Activated gamma-delta T cell treated with Interleukin-2 at 50 U/mL for 16 hours (primary cell): ENCODE measurements at regions not wholly inside any gene's neighbourhood (a gene's known extent, or its start where the extent isn't known, plus 50 kb on each side); places are given as distances from the start of the nearest gene placed in this dataset.
"Not testable (repeated sequence)": the region's sequence is repeated elsewhere in the genome, so short reads cannot be mapped to it uniquely, and the experiment has no call there.

Experiments
- DNase-seq: peaks from one replicate; pipeline ENCODE4 v3.0.0-alpha.2; 2020

DNA sequence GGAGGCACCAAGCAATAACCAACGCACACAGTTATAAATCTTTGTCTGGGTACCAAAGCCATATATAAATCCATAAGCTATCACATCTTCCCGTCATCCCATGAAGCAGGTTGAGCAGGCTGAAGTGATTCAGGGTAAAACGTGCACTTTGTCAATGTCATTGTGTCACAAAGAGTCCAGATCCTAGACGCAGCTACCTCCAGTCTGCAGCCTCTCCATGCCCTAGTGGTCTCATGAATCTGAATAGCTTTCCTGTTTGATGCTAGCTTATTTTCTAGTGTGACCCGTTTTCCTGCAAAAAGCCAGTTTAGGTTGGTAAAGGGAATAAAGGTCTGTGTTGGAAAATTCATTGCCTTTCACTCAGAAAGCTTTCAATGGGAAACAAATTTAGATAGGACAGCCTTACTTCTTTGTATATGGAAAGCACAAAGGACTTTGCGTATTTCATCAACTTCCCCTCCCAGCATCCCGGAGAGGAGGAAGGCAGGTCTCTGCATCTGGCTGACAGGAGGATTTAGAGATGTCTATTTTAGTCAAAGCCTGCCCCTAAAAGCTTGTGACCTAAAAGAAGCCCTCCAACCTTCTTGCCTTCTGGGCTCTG is 222.3 kb upstream of the ARL4C start:
- no peak for DNase-seq

DNA sequence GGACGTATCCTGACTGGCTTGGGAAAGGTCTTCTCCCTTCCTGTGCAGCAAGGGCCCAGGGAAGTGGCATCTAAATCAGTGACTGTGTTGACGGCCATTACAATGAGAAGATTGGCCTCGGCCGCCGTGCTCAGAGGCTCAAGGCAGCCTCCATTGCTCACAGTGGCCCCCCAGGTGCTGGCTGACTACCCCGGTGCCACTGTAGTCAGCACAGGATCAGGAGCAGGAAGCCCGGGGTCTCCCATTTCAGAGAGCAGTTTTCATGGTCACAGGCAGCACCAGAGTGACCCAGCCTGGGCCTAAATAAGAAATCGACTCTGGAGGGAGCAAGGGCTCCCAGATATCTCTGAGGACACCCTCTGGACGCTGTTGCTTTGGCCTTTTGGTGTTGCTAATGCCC is 219.4 kb upstream of the ARL4C start:
- DNase-seq: no peak

DNA sequence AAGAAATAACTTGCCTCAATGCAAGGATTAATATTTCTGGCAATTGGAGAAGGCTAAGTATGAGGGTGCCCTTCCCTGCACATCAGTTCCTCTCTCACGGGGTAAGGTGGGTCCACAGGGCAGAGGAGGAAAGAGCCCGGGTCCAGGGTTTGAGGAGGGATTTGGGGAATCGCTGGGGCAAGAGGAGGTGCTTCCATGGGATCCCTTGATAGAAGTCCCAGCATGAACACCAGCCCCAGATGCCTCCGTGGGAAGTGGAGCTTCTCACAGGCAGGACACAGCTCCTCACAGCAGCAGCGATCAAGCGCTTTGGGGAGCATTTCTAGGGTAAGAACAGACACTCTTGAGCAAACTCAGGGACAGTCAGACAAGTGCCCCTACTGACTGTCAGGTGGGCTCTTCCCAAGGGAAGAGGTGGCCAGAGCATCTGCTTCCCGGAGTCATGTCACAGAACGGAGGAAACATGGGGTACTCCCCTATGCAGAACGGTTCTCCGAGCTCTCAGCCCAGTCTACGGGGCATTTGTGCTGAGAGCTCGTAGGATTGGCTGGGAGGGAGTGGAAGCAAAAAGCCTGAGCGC is 218.9 kb upstream of the ARL4C start:
- DNase-seq: no peak

DNA sequence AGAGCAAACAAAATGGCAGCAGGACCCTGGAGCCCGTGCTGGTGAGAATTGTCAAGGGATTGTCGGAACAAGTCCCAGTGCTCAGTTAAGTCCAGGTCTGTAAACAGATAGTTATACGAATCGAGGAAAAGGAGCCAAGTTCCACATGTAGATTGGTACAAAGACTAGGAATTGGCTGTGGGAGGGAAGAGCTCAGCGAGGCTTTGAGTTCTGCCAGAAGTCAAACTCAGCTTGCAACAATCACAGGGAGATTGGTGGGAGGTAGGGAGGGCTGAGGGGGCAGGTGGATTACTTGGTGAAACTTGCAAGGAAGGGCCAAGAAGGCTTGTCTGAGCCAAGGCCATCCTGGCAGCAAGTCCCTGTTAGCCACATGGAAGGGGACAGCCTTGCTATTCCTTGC is 217.8 kb upstream of the ARL4C start:
- no peak for DNase-seq

DNA sequence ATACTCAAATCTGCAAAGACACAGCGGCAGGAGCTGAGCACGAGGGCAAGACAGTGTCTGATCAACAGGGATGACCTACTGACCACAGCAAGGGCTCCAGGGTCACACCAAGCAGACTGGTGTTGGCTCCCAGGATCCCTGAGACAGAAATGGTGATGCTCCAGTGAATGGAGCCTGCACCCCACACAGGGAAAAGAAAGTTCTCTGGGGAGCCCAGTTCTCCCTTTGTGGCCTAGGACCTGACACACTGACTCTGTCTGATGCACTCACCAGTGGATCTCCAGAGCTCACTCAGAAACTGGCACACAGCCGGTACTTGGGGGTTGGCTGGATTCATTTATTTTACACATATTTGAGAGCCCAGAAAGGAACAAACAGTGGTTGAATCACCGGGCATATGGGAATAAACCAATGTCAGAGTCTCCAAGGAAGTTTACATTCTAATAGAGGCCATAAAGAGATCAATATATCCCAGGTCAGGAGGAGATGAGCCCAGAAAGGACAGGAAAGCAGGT is 215.6 kb upstream of the ARL4C start:
- DNase-seq: no peak

DNA sequence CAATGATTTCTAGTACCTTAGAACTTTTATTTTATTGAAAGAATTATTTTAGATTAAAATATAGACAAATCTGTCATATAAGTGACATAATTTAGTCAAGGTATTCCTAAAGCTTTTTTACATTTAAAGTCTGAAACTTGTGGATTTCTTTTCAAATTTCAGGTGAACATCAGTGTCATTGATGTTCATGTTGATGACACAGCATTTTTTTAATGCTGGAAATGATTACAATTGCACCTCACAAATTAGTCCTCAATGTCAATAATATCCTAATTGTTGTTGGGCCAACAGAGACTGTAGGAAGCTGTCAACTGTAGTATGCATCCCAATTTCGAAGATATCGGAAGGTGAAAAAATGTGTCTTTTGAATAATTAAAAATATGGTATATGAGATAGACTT is 214.4 kb upstream of the ARL4C start:
- DNase-seq: no peak

DNA sequence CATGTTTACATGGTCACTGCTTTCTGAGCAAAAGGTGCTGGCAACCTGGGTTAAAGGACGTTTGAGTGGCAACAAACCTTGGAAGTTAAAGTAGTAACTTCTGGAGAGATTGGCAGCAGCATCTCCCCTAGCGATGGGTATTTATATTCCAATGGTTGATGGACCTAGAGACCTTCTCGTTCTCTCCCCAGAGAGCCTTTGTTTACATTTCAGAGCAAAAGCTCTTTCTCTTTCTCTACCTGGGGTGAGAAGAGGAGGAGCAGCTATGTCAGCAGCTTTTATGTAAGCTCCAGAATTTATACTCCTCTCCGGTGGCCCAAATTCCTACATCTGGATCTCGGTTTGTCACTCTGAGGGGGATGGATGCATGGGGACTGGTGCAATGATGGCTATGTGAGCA is 213.7 kb upstream of the ARL4C start:
- no peak for DNase-seq

DNA sequence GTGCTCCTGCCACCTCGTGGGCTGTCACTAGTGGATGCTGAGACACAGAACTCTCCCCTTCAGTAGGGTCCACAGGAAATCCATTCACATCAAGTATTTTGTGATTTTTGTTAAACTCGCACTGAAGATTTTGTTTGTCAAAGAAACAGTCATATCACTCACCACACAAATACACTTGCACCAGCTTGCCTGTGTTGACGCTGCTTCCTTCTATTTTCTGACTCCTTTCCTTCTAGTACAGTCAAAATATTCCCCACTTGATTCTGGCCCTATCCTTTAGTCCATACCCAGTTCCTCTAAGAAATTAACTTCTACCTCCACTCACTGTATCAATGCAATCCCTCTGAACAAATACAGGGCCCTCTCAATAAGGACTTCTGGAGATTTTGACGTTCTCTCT is 213.2 kb upstream of the ARL4C start:
- no peak for DNase-seq

DNA sequence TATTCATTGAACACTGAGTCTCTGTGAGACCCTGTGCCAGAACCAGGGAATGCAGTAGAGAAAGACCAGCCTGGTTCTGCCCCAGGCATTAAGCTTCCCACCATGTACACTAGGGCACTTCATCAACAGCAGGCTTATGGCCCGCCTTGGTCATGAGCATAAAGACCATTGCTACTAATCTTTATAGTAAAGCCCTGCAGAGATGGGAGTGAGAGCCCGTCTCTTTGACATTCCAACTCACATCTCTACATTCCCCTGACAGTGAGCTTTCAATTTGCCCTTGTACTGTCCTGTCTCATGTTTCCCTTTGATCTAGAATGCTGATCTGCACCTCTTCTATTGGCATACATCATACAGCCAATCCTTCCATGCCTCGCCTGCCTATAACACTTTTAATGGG is 211.8 kb upstream of the ARL4C start:
- DNase-seq: no peak

DNA sequence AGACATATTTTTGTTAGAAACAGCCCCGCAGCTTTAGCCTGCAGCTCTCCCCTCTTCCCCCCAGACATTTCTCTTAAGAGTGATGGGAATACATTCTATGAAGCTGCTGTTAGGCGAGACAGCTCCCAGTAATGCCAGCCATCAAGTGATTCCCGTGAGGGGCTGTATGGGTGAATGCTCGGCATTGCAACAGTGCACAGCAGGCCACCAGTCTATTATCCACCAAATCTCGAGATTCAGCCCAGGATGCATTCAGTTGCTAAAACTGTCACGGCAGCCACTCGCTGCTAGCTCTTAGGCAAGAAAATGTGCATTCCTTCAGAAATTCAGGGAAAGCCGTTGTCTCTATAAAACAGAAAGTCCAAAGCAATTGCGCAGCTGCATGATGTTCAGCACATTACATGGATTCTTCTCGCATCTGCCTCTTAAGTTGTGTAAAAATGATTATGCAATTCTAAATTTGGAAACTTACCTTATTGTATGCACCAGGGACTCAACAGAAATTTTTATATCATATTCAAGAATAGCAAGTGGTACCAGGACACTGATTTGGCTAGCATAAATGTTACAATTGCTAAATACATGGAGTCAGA is 211.3 kb upstream of the ARL4C start:
- no peak for DNase-seq

DNA sequence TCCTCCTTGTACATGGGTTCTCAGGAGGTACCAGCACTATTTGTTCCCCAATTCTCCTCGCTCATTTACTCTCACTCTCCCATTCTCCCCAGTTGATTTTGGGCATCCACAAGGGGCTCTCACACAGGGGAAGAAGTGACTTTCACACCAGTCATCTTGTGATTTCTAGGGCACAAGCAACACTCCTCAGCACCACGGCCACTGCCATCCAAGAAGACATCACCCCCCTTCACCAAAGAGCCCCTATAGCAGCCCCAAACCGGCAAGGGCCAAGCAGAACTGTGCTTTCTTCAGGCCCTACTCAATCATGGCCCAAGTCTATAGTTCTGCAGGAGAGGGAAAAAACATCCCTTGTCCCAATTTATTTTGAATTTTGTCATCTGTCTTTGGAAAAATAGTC is 209.2 kb upstream of the ARL4C start:
- no peak for DNase-seq

DNA sequence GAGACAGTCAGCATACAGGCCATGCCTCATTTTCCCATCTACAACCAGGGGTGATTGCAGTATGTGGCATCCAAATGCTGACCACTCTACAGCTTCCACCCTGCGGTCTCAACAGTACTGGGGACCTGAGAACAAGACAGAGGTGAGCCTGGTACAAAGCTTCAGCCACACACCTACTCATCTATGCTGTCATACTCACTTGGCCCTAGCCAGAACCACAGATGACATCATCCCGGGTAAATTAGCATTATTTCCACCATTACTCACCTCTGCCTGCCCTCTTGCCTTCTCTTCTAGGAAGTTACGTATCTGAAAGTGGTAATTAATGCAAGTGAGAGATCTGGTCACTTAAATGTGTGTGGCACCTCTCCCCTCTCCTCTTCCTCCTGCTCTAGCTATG is 208.2 kb upstream of the ARL4C start:
- no peak for DNase-seq

DNA sequence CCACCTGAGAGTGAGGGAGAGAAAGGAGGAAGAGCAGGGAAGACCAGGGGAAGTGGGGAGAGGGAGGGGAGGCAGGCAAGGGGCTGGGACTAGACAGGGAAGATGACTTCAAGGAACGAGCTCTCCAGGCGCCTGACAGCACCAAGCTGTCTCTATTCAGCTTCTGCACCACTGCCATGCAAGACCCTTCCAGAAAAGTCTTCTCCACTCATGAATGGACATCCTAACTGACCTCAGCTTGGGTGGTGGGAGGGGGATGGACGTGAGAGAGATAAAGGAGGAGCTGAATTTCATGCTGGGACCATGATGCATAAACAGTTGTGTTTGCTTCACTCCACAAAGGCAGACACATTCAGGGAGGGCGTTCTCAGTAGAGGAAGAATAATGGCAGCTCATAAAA is 206.4 kb upstream of the ARL4C start:
- DNase-seq: no peak

DNA sequence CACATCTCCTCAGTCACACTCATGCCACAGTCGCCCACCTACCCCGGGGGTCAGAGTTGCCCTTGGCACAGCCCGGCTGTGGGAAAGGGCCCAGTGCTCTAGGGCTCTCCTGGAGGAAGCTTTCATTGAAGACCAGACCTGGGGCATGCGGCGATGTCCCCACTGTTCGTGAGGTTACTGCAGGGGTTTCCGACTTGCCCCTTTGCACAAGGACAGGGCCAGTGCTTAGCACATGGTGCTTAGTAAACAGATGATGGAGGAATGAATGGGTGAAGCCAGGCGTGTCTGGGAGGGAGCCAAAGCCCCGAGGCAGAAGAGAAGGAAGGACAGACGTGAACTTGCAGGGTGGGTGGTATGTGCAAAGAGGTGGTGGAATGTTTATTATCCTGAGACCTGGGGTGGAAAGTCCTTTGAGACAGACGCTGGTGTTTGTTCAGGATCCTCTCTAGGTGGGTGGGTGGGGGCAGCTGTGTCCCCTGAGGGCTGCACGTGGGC is 205.9 kb upstream of the ARL4C start:
- no peak for DNase-seq

DNA sequence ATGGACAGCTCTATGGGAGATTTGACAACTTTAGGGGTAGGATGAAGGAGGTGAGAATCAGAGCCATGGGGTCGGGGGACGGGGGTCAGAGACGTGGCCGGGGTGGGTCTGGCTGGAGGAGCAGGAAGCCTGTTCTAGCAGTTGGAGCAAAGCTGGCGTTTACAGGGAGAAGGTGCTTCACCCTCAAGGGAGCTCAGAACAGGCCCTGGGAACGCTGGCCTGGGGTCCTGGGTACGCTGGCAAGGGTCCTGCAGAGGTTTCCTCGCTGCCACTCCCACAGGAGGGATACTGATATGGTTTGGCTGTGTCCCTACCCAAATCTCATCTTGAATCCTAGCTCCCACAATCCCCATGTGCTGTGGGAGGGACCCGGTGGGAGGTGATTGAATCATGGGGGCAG is 205.0 kb upstream of the ARL4C start:
- DNase-seq: no peak

DNA sequence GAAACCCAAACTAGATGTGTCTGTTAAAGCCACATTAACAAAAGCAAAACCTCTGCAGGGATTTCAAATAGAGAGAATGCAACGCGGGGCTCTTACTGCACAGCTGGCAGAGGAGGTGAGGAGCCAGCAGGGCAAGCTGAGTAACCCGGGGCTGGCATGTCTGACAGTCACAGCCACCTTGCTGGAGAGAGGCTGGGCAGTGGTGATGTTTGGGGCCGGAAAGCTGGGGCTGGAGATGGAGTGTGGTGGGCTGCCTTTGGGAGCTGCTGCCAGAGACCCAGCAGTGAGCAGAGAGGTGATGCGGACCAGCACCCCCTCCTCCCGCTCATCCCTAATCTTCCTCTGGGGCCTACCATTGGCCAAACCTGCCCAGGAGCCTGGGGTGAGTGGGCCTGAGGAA is 204.5 kb upstream of the ARL4C start:
- DNase-seq: no peak

DNA sequence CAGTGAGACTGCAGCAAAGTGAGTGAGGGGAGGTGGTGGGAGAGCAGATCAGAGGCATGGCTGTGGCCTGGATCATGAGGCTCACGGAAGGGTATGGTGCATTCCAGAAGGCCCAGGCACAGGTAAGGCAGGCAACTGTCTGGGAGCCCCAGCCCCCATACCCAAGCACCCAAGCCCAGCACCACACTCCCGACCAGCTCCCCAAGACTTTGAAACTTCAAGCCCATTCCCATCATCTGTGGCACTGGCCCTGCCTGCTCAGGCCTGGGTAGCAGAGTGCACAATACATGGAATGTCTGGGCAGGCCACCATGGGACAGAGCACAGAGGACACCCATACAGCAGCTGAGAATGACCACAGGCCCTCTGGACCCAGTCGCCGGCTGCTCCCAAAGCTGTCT is 202.6 kb upstream of the ARL4C start:
- DNase-seq: no peak

DNA sequence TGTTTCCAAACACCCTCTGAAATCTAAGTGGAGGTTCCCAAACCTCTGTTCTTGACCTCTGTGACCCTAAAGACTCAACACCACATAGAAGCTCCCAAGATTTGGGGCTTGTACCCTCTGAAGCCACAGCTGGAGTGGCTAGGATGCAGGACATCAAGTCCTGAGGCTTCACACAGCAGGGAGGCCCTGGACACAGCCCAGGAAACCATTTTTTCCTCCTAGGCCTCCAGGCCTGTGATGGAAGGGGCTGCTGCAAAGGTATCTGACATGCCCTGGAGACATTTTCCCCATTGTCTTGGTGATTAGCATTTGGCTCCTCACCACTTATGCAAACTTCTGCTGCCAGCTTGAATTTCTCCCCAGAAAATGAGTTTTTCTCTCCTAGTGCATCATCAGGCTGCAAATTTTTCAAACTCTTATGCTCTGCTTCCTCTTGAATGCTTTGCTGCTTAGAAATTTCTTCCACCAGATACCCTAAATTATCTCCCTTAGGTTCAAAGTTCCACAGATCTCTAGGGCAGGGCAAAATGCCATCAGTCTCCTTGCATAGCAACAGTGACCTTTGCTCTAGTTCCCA is 200.5 kb upstream of the ARL4C start:
- DNase-seq: not testable (repeated sequence)

DNA sequence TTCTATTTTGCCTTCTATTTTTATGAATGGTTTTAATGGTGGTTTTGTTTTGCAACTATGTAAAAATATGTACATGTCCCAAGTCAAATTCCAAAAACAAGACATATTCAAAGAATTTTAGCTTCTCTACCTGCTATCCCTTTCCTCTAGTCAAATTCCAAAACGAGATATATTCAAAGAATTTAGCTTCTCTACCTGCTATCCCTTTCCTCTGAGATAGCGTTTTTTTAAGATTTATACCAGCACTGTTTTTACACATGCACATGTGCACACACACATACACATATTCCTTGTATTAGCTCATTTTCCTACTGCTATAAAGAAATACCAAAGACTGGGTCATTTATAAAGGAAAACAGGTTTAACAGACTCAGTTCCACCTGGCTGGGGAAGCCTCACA is 199.1 kb upstream of the ARL4C start:
- DNase-seq: no peak

DNA sequence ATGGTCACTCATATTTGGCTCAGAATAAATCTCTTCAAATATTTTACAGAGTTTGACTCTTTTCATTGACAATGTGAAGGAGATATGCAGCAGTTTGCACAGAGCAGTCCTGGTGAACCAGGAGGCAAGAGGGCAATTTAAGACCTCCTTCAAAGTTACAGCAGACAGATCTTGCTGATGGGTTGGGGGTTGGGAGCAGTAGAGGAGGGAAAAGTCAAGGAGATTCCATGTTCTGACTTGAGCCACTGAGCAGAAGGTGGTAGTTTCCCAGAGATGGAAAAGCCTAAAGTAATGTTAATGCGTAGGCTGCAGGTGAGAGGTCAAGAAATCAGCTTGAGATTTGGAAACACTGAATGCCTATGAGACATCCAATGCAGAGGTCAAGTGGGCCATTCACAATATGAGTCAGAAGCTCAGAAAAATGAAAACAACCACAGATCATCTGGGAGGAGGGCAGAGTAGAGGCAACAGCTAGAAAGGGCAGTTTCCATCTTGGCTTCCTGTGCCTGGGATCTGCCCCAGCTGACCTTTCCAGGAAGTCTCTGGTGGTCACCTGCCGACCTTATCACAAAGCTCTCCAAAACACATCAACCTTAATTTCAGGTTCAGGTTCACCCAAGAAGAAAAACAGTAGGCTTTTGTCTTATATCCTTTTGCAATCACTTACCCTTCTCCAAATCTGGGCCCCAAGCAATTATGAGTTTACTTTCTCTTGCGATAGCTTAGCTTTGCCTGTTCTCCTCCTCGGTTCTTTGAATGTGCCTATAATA is 197.5 kb upstream of the ARL4C start:
- no peak for DNase-seq

DNA sequence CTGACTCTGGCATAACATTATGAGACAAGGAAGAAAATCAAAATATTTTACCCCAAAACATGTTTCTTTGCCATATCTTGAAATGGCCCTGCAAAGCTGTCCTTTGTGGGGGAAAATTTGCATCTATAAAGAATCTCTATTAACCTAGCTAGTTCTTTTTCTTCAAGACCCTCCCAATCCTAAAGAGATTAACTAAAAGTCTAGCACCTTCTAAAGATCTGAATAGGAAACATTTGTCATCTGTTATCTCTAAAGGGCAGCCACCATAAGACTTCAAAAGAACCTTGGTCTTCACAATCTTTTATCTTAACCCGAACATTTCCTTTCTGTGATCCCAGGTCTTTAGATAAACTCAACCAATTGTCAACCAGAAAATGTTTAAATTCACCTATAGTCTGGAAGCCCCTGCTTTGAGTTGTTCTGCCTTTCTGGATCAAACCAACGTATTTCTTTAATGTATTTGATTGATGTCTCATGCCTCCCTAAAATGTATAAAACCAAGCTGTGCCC is 196.9 kb upstream of the ARL4C start:
- not testable (repeated sequence) for DNase-seq

DNA sequence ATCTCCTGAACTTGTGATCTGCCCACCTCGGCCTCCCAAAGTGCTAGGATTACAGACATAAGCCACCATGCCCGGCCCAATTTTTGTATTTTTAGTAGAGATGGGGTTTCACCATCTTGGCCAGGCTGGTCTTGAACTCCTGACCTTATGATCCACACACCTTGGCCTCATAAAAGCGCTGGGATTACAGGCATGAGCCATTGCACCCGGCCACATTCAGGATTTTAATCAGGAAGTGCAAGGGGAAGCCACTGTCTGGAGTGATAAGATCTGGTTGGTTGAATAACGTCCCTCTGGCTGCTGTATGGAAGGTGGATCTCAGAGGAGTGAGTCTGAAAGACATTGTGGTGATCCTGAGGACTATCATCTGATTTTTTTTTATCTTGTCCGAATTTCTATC is 196.3 kb upstream of the ARL4C start:
- DNase-seq: not testable (repeated sequence)
